ENCODE measurements at regions not wholly inside any gene's neighbourhood (a gene's known extent, or its start where the extent isn't known, plus 50 kb on each side); places are given as distances from the start of the nearest gene placed in this dataset.

DNA sequence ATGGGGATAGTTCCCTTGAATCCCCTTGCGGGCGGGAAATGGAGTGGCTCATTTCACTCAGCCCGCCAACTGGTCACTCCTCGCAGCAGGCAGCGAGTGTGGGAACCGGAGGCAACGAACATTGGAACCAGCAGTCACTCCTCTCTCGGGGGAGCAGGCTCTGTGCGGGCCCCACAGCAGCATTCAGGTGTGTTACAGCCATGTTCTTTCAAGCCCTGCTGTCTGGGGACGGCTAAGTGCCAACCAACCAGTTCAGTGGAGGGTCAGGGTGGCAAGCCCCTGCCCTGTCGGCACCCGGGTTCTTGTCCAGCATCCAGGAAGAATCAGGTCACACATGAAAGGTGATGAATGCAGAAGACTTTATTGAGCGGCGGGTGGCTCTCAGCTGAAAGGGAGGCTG, 370.5 kb downstream of the NUF2 start:
- 58% methylated on average over 14 of the region's 14 CpGs for WGBS (ENCODE audit: insufficient coverage, insufficient replicate concordance, low lambda C conversion rate, missing lambda C conversion rate)
- no TSS peak for BruUV-seq (replicated peaks)
- TF ChIP-seq, protein P1, sequence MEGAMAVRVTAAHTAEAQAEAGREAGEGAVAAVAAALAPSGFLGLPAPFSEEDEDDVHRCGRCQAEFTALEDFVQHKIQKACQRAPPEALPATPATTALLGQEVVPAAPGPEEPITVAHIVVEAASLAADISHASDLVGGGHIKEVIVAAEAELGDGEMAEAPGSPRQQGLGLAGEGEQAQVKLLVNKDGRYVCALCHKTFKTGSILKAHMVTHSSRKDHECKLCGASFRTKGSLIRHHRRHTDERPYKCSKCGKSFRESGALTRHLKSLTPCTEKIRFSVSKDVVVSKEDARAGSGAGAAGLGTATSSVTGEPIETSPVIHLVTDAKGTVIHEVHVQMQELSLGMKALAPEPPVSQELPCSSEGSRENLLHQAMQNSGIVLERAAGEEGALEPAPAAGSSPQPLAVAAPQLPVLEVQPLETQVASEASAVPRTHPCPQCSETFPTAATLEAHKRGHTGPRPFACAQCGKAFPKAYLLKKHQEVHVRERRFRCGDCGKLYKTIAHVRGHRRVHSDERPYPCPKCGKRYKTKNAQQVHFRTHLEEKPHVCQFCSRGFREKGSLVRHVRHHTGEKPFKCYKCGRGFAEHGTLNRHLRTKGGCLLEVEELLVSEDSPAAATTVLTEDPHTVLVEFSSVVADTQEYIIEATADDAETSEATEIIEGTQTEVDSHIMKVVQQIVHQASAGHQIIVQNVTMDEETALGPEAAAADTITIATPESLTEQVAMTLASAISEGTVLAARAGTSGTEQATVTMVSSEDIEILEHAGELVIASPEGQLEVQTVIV (IDR thresholded peaks at IDR 0.05; ENCODE audit: borderline replicate concordance, partially characterized antibody), result no peak
- TF ChIP-seq EGR1 (IDR thresholded peaks at IDR 0.05; ENCODE audit: borderline replicate concordance in 1 of 2, low read depth in 2 of 2, low read length in 2 of 2) (no peak), MEF2B (IDR thresholded peaks at IDR 0.05; ENCODE audit: partially characterized antibody, poor library complexity, severe bottlenecking) (no peak), SMARCA5 (IDR thresholded peaks at IDR 0.05) (no peak), NR2C2 (IDR thresholded peaks at IDR 0.05; ENCODE audit: borderline replicate concordance, control insufficient read depth, insufficient read length, low read depth) (no peak), STAT1 (conservative IDR thresholded peaks at IDR 0.05) (no peak), ZNF217 (IDR thresholded peaks at IDR 0.05) (no peak), RCOR1 (conservative IDR thresholded peaks at IDR 0.05; ENCODE audit: low read depth, low read length) (no peak), FOS (IDR thresholded peaks at IDR 0.05; ENCODE audit: borderline replicate concordance, extremely low read depth, insufficient read length) (no peak)
- TF ChIP-seq, protein P2, sequence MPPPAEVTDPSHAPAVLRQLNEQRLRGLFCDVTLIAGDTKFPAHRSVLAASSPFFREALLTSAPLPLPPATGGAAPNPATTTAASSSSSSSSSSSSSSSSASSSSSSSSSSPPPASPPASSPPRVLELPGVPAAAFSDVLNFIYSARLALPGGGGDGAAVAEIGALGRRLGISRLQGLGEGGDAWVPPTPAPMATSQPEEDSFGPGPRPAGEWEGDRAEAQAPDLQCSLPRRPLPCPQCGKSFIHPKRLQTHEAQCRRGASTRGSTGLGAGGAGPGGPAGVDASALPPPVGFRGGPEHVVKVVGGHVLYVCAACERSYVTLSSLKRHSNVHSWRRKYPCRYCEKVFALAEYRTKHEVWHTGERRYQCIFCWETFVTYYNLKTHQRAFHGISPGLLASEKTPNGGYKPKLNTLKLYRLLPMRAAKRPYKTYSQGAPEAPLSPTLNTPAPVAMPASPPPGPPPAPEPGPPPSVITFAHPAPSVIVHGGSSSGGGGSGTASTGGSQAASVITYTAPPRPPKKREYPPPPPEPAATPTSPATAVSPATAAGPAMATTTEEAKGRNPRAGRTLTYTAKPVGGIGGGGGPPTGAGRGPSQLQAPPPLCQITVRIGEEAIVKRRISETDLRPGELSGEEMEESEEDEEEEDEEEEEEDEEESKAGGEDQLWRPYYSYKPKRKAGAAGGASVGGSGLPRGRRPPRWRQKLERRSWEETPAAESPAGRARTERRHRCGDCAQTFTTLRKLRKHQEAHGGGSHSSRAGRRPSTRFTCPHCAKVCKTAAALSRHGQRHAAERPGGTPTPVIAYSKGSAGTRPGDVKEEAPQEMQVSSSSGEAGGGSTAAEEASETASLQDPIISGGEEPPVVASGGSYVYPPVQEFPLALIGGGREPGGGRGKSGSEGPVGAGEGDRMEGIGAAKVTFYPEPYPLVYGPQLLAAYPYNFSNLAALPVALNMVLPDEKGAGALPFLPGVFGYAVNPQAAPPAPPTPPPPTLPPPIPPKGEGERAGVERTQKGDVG (CRISPR knock-in tag; IDR thresholded peaks at IDR 0.05), result no peak
- TF ChIP-seq, protein P3, sequence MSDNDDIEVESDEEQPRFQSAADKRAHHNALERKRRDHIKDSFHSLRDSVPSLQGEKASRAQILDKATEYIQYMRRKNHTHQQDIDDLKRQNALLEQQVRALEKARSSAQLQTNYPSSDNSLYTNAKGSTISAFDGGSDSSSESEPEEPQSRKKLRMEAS (IDR thresholded peaks at IDR 0.05; ENCODE audit: low read depth, low read length), result no peak
- TF ChIP-seq, protein P4, sequence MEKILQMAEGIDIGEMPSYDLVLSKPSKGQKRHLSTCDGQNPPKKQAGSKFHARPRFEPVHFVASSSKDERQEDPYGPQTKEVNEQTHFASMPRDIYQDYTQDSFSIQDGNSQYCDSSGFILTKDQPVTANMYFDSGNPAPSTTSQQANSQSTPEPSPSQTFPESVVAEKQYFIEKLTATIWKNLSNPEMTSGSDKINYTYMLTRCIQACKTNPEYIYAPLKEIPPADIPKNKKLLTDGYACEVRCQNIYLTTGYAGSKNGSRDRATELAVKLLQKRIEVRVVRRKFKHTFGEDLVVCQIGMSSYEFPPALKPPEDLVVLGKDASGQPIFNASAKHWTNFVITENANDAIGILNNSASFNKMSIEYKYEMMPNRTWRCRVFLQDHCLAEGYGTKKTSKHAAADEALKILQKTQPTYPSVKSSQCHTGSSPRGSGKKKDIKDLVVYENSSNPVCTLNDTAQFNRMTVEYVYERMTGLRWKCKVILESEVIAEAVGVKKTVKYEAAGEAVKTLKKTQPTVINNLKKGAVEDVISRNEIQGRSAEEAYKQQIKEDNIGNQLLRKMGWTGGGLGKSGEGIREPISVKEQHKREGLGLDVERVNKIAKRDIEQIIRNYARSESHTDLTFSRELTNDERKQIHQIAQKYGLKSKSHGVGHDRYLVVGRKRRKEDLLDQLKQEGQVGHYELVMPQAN (conservative IDR thresholded peaks at IDR 0.05), result no peak

More for the DNA sequence above, 370.5 kb downstream of the NUF2 start:
- SMC1A ChIA-PET (ENCODE audit: uncharacterized antibody, unreplicated experiment), result no interaction called here
- no peak for ATAC-seq
- no peak for FAIRE-seq
- POLR2A ChIA-PET, result no interaction called here
- Histone ChIP-seq H3K79me2 (ENCODE audit: control insufficient read depth, insufficient read depth, low read length) (no peaks in the 10 kb centered on the region), H3K27ac (ENCODE audit: control insufficient read depth, insufficient read depth) (no peak overlapping the region), H3K4me2 (ENCODE audit: control insufficient read depth, insufficient read depth) (no peak overlapping the region), H3K27me3 (replicated peaks in 1 of 2; ENCODE audit: control insufficient read depth in 2 of 2, insufficient read depth in 2 of 2, low read length in 1 of 2) (no peaks in the 10 kb centered on the region), H3K4me3 (no peak overlapping the region), H3K4me1 (ENCODE audit: control insufficient read depth, insufficient read depth, low read length) (peaks cover under 1% of the 10 kb centered on the region; the same call in 1 of the 2 replicates), H2AFZ (ENCODE audit: control insufficient read depth, low read depth, low read length) (no peak overlapping the region), H3K9me3 (replicated peaks; ENCODE audit: control insufficient read depth, insufficient read depth, low read length) (no peaks in the 10 kb centered on the region), H4K20me1 (ENCODE audit: control insufficient read depth, insufficient read depth) (no peaks in the 10 kb centered on the region), H3K9ac (ENCODE audit: control insufficient read depth, insufficient read depth, low read length) (no peak overlapping the region), H3K36me3 (ENCODE audit: control insufficient read depth in 2 of 2, insufficient read depth in 2 of 2, low read length in 1 of 2) (no peaks in the 10 kb centered on the region)
- DNase-seq (ENCODE audit: low read depth, low spot score), result no peak
- RAD21 ChIA-PET (ENCODE audit: unreplicated experiment), result no interaction called here
- in situ Hi-C loops (cut with MboI), result no loop called here
- CTCF ChIA-PET, result no interaction called here
- intact Hi-C loops (cut with micrococcal nuclease; ENCODE audit: unreplicated experiment), result no loop called here
